OCI-LY3 (cell line): ENCODE measurements at regions not wholly inside any gene's neighbourhood (a gene's known extent, or its start where the extent isn't known, plus 50 kb on each side); places are given as distances from the start of the nearest gene placed in this dataset.

Experiments
- CTCF ChIP-seq: fragments of 200-600, 300-600 bp; sonication (generic); IDR thresholded peaks from 2 replicates; pipeline ENCODE4 v1.5.1; 2014; ENCODE audit warnings: antibody characterized with exemption, low read length, low read depth
- EZH2phosphoT487 ChIP-seq: fragments of 200-600 bp; shearing (Covaris generic); IDR thresholded peaks from 2 replicates; pipeline ENCODE4 v1.6.1; 2018; ENCODE audit warnings: antibody characterized with exemption, mixed run types, low read depth

- no peak for TF ChIP-seq EZH2phosphoT487
- TF ChIP-seq CTCF = no peak
These were observed 205.3 kb upstream of the SFSWAP start for GRCh38 chr12:131505561-131505960.
